ENCODE measurements at regions not wholly inside any gene's neighbourhood (a gene's known extent, or its start where the extent isn't known, plus 50 kb on each side); places are given as distances from the start of the nearest gene placed in this dataset.
"Not testable (repeated sequence)": the region's sequence is repeated elsewhere in the genome, so short reads cannot be mapped to it uniquely, and the experiment has no call there.

- DNase-seq (ENCODE audit: extremely low read depth in 1 of 11, low read depth in 9 of 11, low spot score in 4 of 11), result no peak
These were observed 91.8 kb upstream of the WDR72 start for GRCh38 chr15:53851110-53851848.

DNA sequence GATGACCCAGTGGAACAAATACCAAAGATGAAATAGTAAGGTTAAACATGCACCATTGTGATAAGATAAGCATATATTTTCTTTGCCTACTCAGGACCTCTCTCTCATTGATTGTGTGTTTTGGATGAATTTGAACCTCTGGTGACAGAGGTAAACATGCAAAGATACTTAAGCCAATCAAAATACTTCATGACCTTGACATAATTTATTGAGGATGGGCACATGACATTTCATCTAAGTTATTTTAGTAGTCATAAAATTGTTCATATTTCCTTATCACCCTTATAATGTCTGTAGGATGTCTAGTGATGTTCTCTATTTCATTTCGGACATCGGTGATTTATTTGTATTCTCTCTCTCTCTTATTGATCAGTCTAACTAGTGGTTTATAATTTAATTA lies 88.3 kb upstream of the WDR72 start:
- no peak for DNase-seq (ENCODE audit: extremely low read depth in 1 of 11, low read depth in 9 of 11, low spot score in 4 of 11)

DNA sequence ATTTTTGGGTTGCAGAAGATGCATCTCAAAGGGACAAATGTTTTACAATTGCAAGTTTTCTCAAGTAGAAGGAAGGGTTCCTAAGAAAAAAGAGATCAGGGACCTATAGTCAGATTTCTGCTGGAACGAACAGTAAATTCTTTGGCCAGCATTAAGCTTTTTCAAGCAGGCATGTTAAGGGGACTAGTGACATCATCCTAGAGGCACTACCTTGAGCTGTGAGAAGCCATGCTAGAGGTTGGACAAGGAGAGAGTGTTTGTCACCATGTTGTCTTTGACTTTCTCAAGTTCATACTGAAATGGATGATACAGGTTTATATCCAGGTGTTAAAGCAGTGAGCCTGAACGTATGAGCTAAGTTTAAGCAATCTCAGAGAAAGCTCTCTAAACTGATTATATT lies 85.2 kb upstream of the WDR72 start:
- no peak for DNase-seq (ENCODE audit: extremely low read depth in 1 of 11, low read depth in 9 of 11, low spot score in 4 of 11)

DNA sequence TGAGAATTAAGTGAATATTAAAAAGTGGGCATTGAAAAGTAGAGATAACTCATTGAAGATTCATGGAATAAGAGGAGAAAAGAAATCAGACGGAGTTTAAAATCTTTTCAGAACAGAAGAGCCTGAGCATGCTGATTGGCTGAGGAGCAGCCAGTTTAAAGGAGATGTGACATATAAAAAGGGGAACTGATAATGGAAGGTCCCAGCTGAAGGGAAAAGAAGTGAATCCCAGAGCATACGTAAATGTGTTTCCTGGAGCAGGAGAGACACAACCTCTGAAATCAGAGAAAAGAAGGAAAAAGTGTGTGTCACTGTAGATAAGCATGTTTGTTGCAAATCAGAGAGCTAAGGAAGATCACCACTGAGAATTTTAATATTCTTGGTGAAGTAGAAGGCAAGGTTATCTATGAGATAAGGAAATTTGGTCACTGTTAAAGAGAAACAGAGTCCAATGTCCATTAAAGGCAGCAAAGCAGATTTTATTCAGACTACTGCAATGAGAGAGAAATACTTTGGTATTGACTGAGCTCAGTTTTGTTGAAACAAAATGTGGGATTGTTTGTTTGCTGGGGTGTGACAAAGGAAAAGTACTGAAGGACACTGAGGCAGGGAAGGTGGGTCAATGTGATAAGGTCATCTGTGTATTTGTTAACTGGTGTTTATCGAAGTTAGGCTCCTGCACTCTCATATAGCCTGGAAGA lies 84.6 kb upstream of the WDR72 start:
- DNase-seq (ENCODE audit: extremely low read depth in 1 of 11, low read depth in 9 of 11, low spot score in 4 of 11), result no peak

DNA sequence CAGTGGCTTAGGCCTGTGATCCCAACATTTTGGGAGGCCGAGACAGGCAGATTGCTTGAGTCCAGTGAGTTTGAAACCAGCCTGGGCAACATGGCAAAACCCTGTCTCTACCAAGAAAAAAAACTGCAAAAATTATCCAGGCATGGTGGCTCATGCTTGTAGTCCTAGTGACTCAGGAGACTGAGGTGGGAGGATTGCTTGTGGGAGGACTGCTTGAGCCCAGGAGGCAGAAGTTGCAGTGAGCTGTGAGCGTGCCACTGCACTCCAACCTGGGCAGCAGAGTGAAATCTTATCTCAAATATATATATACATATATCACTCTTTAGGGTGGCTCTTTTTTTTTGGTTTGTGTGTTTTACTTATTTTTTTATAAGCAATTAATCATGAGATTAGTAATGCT lies 83.7 kb upstream of the WDR72 start:
- no peak for DNase-seq (ENCODE audit: extremely low read depth in 1 of 11, low read depth in 9 of 11, low spot score in 4 of 11)

DNA sequence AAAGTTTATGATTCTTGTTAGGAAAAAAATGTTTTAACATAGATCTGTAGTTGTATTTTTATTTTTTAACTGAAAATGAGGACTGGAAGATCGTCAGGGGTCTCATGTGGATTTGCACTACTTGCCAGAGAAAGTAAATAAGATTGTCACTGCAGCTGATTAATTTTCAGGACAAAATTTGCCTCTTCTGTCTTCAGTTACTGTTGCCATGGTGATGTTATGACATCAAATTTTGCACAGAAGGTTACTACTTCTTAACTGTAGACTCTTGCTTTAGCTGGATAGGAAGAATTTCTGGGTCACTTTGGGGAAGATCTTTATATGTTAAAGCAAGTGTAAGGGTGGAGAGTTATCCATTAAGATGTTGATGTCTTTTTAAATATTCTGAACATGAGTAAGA lies 82.2 kb upstream of the WDR72 start:
- no peak for DNase-seq (ENCODE audit: extremely low read depth in 1 of 11, low read depth in 9 of 11, low spot score in 4 of 11)

GRCh38 chr15:53840681-53841080 lies 81.2 kb upstream of the WDR72 start:
- DNase-seq (ENCODE audit: extremely low read depth in 1 of 11, low read depth in 9 of 11, low spot score in 4 of 11), result no peak

DNA sequence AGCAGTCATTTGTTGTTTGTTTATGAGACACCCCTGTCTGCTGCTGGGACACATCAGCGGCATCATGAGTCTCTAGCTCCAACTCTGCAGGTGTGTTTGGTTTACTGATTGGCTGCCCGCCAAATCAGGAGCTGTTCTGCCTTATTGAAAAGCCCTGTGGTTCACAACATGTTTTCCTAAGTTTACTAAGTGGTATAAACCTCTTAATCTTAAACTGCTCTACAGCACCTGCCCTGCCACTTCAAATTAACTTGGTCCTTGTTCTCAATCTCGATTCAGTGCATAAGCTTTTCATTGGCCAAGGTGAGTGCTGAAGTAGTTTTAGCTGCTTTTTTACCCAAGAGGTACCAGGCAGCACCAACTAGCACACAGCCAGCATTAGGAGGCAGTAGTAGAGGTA lies 77.8 kb upstream of the WDR72 start:
- peak in 1 of 11 donors; percentile 54 for DNase-seq (ENCODE audit: extremely low read depth in 1 of 11, low read depth in 9 of 11, low spot score in 4 of 11)

DNA sequence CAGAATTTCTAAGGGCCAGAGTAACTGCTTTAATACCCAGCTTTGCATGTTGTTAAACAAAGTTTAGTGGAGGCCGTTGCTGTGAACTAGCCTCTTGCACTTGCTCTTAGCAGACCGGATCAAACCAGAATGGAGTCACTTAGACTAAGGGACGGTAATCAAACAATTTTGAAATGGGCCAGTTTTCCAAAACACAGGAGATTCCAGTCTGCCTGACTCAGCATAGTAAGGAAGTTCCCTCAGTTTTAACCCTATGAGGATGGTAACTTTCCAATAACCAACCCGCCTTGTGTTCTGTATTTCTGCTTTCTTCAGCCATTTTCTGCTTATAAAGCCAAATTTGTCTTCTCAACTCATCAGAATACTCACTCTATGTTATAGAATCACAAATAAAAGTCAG lies 77.2 kb upstream of the WDR72 start:
- no peak for DNase-seq (ENCODE audit: extremely low read depth in 1 of 11, low read depth in 9 of 11, low spot score in 4 of 11)

GRCh38 chr15:53835309-53835708 lies 75.8 kb upstream of the WDR72 start:
- DNase-seq (ENCODE audit: extremely low read depth in 1 of 11, low read depth in 9 of 11, low spot score in 4 of 11), result no peak

- no peak for DNase-seq (ENCODE audit: extremely low read depth in 1 of 11, low read depth in 9 of 11, low spot score in 4 of 11)
These were observed 74.8 kb upstream of the WDR72 start for GRCh38 chr15:53834214-53834613.

DNA sequence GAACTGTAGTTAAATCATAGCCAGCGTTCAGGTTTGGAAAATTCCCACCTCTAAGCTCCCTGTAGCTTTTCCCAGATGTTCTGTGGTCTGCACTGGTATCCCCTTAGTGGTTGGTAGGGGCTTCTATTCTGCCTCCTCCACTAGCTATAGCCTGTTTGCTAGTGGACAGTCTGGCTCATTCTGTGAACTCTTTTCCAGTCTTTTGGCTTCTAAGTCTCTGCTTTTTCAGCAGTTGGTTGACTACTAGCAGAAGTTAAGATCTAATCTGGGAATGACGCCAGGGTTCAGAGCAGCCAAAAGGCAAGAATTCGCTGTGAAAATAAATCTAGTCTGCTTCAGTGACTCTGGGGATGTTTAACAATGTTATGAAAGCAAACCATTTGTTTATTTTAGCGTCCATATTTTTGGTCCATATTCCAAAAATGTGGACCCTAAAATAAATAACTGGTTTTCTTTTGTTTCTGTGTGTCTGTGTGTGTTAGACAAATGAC lies 73.7 kb upstream of the WDR72 start:
- DNase-seq (ENCODE audit: extremely low read depth in 1 of 11, low read depth in 9 of 11, low spot score in 4 of 11), result peak; percentile 45 to 87 (median 75)

DNA sequence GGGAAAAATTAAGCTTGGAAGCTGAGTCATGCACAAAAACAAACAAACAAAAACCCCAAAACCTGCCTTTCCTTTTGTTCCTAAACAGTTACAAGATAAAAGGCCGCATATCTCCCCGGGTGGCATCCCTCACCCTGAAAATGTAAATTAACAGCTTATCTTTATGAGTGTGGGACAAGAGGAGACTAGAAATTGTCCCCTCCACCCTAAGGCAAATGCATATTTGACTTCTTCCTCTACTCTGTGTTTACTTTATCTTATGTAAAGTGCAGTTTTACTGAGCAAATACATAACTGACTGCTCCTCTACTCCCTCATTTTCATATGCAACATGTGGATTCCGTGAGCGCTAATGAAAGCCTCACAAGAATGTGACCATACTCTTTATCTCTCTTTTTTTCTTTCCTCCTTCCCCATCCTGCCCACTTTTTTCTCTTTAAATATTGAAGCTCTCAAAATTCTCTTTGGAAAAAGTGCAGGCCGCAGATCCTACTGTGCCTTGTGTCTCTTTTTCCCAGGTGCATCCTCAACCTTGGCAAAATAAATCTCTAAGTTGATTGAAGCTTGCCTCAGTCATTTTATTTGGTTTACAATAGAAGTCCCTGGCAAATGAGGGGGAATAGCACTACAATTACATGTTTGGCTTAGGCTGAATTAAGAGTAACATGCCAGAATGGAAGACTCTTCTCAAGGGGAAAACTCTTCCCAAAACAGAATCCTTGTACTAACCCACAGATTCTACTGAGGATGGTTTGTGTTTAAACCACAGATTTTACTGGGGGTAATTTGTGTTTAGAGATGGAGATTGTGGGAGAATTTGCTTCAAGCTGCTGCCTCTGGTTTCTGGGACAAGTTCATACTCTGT lies 72.7 kb upstream of the WDR72 start:
- no peak for DNase-seq (ENCODE audit: extremely low read depth in 1 of 11, low read depth in 9 of 11, low spot score in 4 of 11)

- DNase-seq (ENCODE audit: extremely low read depth in 1 of 11, low read depth in 9 of 11, low spot score in 4 of 11), result peak in 2 of 11 donors; percentile 29 to 32
These were observed 71.4 kb upstream of the WDR72 start for GRCh38 chr15:53830707-53831386.

GRCh38 chr15:53829923-53830459 lies 70.5 kb upstream of the WDR72 start:
- DNase-seq (ENCODE audit: extremely low read depth in 1 of 11, low read depth in 9 of 11, low spot score in 4 of 11), result no peak

- no peak for DNase-seq (ENCODE audit: extremely low read depth in 1 of 11, low read depth in 9 of 11, low spot score in 4 of 11)
These were observed 70.0 kb upstream of the WDR72 start for GRCh38 chr15:53829471-53829870.

DNA sequence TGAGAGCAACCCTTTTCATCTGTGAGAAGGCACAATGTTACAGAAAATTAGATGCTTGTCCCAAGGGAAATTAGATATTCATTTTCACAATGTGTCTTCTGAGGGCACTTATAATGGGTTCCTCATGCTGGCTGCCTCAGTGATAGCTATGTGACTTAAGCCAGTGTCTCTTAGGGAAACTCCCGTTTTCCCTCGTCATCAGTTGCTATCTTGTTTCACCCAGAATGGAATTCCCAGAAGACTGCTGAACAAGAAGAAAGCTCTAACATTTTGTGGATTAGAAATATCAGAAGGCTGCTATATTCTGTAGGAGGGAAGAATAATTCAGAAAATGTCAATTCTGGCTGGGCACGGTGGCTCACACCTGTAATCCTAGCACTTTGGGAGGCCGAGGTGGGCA lies 67.9 kb upstream of the WDR72 start:
- no peak for DNase-seq (ENCODE audit: extremely low read depth in 1 of 11, low read depth in 9 of 11, low spot score in 4 of 11)

DNA sequence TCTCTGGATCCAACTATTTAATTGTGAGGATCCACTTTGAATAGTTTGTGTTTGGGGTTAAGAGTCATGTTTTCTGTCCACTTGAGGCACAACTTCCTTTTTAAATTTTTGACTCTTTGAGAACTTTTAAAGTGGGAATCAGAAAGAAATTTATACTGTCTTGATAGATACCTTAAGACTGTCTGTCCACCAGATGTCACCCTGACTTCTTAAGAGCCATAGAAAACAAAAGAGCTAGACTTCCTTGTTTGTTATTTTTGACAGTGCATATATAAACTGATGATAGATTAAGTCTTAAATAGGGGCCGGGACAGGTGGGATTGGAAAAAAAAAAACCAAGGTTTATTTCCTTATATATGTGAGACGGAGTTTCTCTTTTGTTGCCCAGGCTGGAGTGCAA lies 52.1 kb upstream of the WDR72 start:
- DNase-seq (ENCODE audit: extremely low read depth in 1 of 11, low read depth in 9 of 11, low spot score in 4 of 11), result peak in 2 of 11 donors; percentile 26 to 43

- not testable (repeated sequence) for DNase-seq (ENCODE audit: extremely low read depth in 1 of 11, low read depth in 9 of 11, low spot score in 4 of 11)
These were observed 50.8 kb upstream of the WDR72 start for GRCh38 chr15:53810306-53810705.

All from renal cortex interstitium (tissue), 11 donors.